ENCODE measurements at regions not wholly inside any gene's neighbourhood (a gene's known extent, or its start where the extent isn't known, plus 50 kb on each side); places are given as distances from the start of the nearest gene placed in this dataset.

- Histone ChIP-seq H3K79me2 (ENCODE audit: control insufficient read depth, insufficient read depth, low read length) (no peaks in the 10 kb centered on the region), H3K36me3 (ENCODE audit: control insufficient read depth in 2 of 2, extremely low read depth in 1 of 2, insufficient read depth in 2 of 2, low read length in 2 of 2) (no peaks in the 10 kb centered on the region), H3K9me1 (replicated peaks; ENCODE audit: control insufficient read depth, extremely low read depth, insufficient read depth, low read length) (no peaks in the 10 kb centered on the region), H3K4me3 (replicated peaks in 1 of 3; ENCODE audit: insufficient read depth in 1 of 3, low read depth in 1 of 3, low read length in 3 of 3) (no peak overlapping the region), H3K27ac (ENCODE audit: insufficient read depth, low read depth, low read length) (no peak overlapping the region), H4K20me1 (replicated peaks; ENCODE audit: control insufficient read depth, extremely low read depth, insufficient read depth, low read length) (no peaks in the 10 kb centered on the region), H3K9me3 (replicated peaks; ENCODE audit: control insufficient read depth, insufficient read depth, low read length) (peaks cover 2% of the 10 kb centered on the region), H3K4me2 (ENCODE audit: insufficient read depth, low read length) (no peak overlapping the region), H3K27me3 (ENCODE audit: control insufficient read depth in 2 of 2, insufficient read depth in 2 of 2, low read length in 2 of 2) (no peaks in the 10 kb centered on the region), H3K9ac (replicated peaks; ENCODE audit: extremely low read depth, insufficient read depth, low read length) (no peak overlapping the region), H2AFZ (ENCODE audit: low read depth, low read length) (no peak overlapping the region), H3K4me1 (ENCODE audit: control insufficient read depth, extremely low read depth, insufficient read depth, low read length) (no peaks in the 10 kb centered on the region)
- no TSS peak for BruUV-seq (replicated peaks)
- intact Hi-C loops (cut with micrococcal nuclease): no loop called here
- TF ChIP-seq, protein P1, sequence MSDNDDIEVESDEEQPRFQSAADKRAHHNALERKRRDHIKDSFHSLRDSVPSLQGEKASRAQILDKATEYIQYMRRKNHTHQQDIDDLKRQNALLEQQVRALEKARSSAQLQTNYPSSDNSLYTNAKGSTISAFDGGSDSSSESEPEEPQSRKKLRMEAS (IDR thresholded peaks at IDR 0.05; ENCODE audit: insufficient read depth, insufficient read length): no peak
- no peak for TF ChIP-seq JUN (IDR thresholded peaks at IDR 0.05; ENCODE audit: borderline replicate concordance, insufficient read depth, insufficient read length, low read depth)
- TF ChIP-seq FOS (IDR thresholded peaks at IDR 0.05; ENCODE audit: borderline replicate concordance, insufficient read depth, low read length): no peak
- DNase-seq (ENCODE audit: low read depth, low spot score) (no peak), FAIRE-seq (no peak)
- CTCF ChIA-PET: no interaction called here
- dilution Hi-C loops (cut with MboI; ENCODE audit: extremely low pct_ligation_motif_present, low sequenced_read_pairs): no loop called here
- POLR2A ChIA-PET: no interaction called here
These were observed 238.3 kb upstream of the NCAM1 start for GRCh38 chr11:112722876-112723275.

- no peaks in the 10 kb centered on the region for H3K9me1 ChIP-seq (replicated peaks; ENCODE audit: control insufficient read depth, extremely low read depth, insufficient read depth, low read length)
- H3K9ac ChIP-seq (replicated peaks; ENCODE audit: extremely low read depth, insufficient read depth, low read length): no peak overlapping the region
- dilution Hi-C loops (cut with MboI; ENCODE audit: extremely low pct_ligation_motif_present, low sequenced_read_pairs) (no loop called here), intact Hi-C loops (cut with micrococcal nuclease) (no loop called here)
- no peaks in the 10 kb centered on the region for H3K36me3 ChIP-seq (ENCODE audit: control insufficient read depth in 2 of 2, extremely low read depth in 1 of 2, insufficient read depth in 2 of 2, low read length in 2 of 2)
- no peak overlapping the region for H3K4me3 ChIP-seq (replicated peaks in 1 of 3; ENCODE audit: insufficient read depth in 1 of 3, low read depth in 1 of 3, low read length in 3 of 3)
- CTCF ChIA-PET: no interaction called here
- H4K20me1 ChIP-seq (replicated peaks; ENCODE audit: control insufficient read depth, extremely low read depth, insufficient read depth, low read length): no peaks in the 10 kb centered on the region
- no peaks in the 10 kb centered on the region for H3K4me1 ChIP-seq (ENCODE audit: control insufficient read depth, extremely low read depth, insufficient read depth, low read length)
- H3K27me3 ChIP-seq (ENCODE audit: control insufficient read depth in 2 of 2, insufficient read depth in 2 of 2, low read length in 2 of 2): no peaks in the 10 kb centered on the region
- peaks cover 2% of the 10 kb centered on the region for H3K9me3 ChIP-seq (replicated peaks; ENCODE audit: control insufficient read depth, insufficient read depth, low read length)
- TF ChIP-seq POLR2AphosphoS5 (IDR thresholded peaks at IDR 0.05; ENCODE audit: insufficient read depth, low read depth, low read length): no peak
- no peak for TF ChIP-seq CTCF (IDR thresholded peaks at IDR 0.05; ENCODE audit: extremely low read depth in 1 of 2, insufficient read depth in 1 of 2, low read depth in 1 of 2, low read length in 2 of 2)
- TF ChIP-seq JUN (IDR thresholded peaks at IDR 0.05; ENCODE audit: borderline replicate concordance, insufficient read depth, insufficient read length, low read depth): no peak
- TF ChIP-seq POLR2A (IDR thresholded peaks at IDR 0.05; ENCODE audit: low read depth, low read length): no peak
- no peak for TF ChIP-seq MYC (IDR thresholded peaks at IDR 0.05; ENCODE audit: low read depth, low read length)
- no peak for TF ChIP-seq GATA2 (IDR thresholded peaks at IDR 0.05; ENCODE audit: insufficient read depth, insufficient read length, low read depth, low read length)
- TF ChIP-seq FOS (IDR thresholded peaks at IDR 0.05; ENCODE audit: borderline replicate concordance, insufficient read depth, low read length): no peak
- TF ChIP-seq, protein P1 (IDR thresholded peaks at IDR 0.05; ENCODE audit: insufficient read depth, insufficient read length): no peak
- POLR2A ChIA-PET: no interaction called here
- H2AFZ ChIP-seq (ENCODE audit: low read depth, low read length): no peak overlapping the region
- H3K79me2 ChIP-seq (ENCODE audit: control insufficient read depth, insufficient read depth, low read length): no peaks in the 10 kb centered on the region
- no TSS peak for BruUV-seq (replicated peaks)
- H3K27ac ChIP-seq (ENCODE audit: insufficient read depth, low read depth, low read length): no peak overlapping the region
- DNase-seq (ENCODE audit: low read depth, low spot score) (no peak), FAIRE-seq (no peak)
- H3K4me2 ChIP-seq (ENCODE audit: insufficient read depth, low read length): no peak overlapping the region
These were observed 237.3 kb upstream of the NCAM1 start for GRCh38 chr11:112723676-112724495.
